BLaER1 treated with 17β-estradiol and CSF1 and Interleukin-3, amounts not matched to agents 10 nM and 100 nM (cell line): ENCODE measurements at regions not wholly inside any gene's neighbourhood (a gene's known extent, or its start where the extent isn't known, plus 50 kb on each side); places are given as distances from the start of the nearest gene placed in this dataset.

Experiments used
- H3K27ac ChIP-seq, 11 experiments: shearing (Covaris generic); formaldehyde crosslinking; 2 replicates each; pipeline ENCODE4 v1.8.1; 2022
- H3K27me3 ChIP-seq, 11 experiments: shearing (Covaris generic); formaldehyde crosslinking; 2 replicates each; pipeline ENCODE4 v1.8.1; 2022
- H3K36me3 ChIP-seq, 11 experiments: shearing (Covaris generic); formaldehyde crosslinking; 2 replicates each; pipeline ENCODE4 v1.8.1; 2022
- H3K4me1 ChIP-seq, 10 experiments: shearing (Covaris generic); formaldehyde crosslinking; 2 replicates each; pipeline ENCODE4 v1.8.1; 2022
- H3K4me2 ChIP-seq, 11 experiments: shearing (Covaris generic); formaldehyde crosslinking; 2 replicates each; pipeline ENCODE4 v1.8.1; 2022
- H3K4me3 ChIP-seq, 10 experiments: shearing (Covaris generic); formaldehyde crosslinking; 2 replicates each; pipeline ENCODE4 v1.8.1; 2022
- H3K9ac ChIP-seq, 11 experiments: shearing (Covaris generic); formaldehyde crosslinking; 2 replicates each; pipeline ENCODE4 v1.8.1; 2022
- H3K9me3 ChIP-seq, 11 experiments: shearing (Covaris generic); formaldehyde crosslinking; replicated peaks in 1 of 11; 2 replicates each; pipeline ENCODE4 v1.8.1; 2022
- H4K20me1 ChIP-seq, 11 experiments: shearing (Covaris generic); formaldehyde crosslinking; 2 replicates each; pipeline ENCODE4 v1.8.1; 2022
- Cebpa-rat ChIP-seq, 11 experiments: shearing (Covaris generic); IDR thresholded peaks; 2 replicates each; pipeline ENCODE4 v1.8.1; 2022

DNA sequence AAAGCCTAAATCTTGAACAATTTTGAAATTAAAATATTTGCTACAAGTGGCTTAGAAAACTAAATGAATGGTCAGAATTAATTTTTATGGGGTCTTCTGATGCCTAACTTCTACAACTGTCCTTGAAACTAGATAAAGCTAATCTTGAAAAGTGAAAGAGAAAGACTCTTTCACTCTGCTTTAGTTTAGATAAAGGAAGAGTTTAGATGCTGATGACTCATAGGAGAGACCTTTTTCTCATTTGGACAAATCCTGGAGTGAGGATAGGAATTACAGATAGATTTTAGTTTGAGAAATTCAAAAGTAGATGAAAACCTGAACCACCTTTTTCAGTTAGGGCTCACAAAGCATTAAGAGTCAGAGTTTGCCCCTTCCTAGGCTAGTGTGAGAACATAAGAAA lies 342.3 kb upstream of the GRID2 start:
- Histone ChIP-seq H3K4me3 (no peak overlapping the region), H3K36me3 (no peaks in the 10 kb centered on the region), H3K27me3 (no peaks in the 10 kb centered on the region), H4K20me1 (no peaks in the 10 kb centered on the region), H3K9me3 (no peaks in the 10 kb centered on the region), H3K27ac (no peak overlapping the region), H3K4me1 (no peaks in the 10 kb centered on the region; a peak in 1 of 20 replicates), H3K4me2 (no peak overlapping the region), H3K9ac (no peak overlapping the region)
- TF ChIP-seq Cebpa-rat (IDR thresholded peaks at IDR 0.05), result no peak

DNA sequence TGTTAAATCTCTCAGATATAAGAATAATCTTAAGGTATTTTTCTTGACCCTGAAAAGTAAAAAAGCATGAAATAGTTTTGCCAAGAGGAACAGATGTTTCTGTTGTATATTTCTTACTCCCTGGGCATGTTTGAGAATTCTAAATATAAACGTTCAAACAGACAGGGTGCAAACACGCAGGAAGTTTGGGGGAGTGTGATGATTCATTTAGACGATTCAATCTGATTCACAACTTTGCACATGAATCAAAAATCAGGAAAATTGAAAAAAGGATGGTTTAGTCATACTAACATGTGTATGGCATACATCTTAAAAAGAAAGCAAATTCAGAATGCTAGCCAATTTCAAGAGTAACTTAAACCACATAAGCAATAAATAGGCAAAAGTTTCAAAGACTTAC lies 340.3 kb upstream of the GRID2 start:
- H3K9me3 ChIP-seq, result no peaks in the 10 kb centered on the region
- no peaks in the 10 kb centered on the region for H3K27me3 ChIP-seq
- no peak overlapping the region for H3K4me3 ChIP-seq
- H4K20me1 ChIP-seq, result no peaks in the 10 kb centered on the region
- no peaks in the 10 kb centered on the region; a peak in 1 of 20 replicates for H3K4me1 ChIP-seq
- no peaks in the 10 kb centered on the region for H3K36me3 ChIP-seq
- TF ChIP-seq Cebpa-rat (IDR thresholded peaks at IDR 0.05), result no peak
- H3K9ac ChIP-seq, result no peak overlapping the region
- H3K4me2 ChIP-seq, result no peak overlapping the region; a peak in 1 of 22 replicates
- H3K27ac ChIP-seq, result no peak overlapping the region

DNA sequence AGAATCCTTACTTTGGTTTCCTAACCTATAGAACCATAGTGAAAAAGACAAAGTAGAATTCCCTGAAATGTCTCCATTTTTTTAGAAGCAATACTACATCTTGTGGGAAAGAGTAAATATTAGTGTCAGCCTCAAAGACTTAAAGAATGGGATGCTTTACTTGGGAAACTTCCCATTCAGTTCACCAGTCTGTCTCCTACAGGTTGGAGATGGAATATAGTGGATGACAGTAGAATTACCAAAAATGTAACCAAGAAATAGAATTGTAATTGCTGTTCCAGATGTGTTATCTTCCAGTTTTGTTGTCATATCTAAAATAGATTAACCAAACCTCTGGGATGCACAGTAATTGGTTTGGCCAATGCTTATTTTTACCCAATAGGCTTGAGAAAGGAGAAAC lies 338.6 kb upstream of the GRID2 start:
- H4K20me1 ChIP-seq, result no peaks in the 10 kb centered on the region
- H3K4me3 ChIP-seq, result no peak overlapping the region
- H3K4me1 ChIP-seq, result no peaks in the 10 kb centered on the region; a peak in 1 of 20 replicates
- no peak for TF ChIP-seq Cebpa-rat (IDR thresholded peaks at IDR 0.05)
- H3K27me3 ChIP-seq, result no peaks in the 10 kb centered on the region
- H3K27ac ChIP-seq, result no peak overlapping the region
- H3K4me2 ChIP-seq, result no peak overlapping the region
- H3K9me3 ChIP-seq, result no peaks in the 10 kb centered on the region
- H3K36me3 ChIP-seq, result no peaks in the 10 kb centered on the region
- no peak overlapping the region for H3K9ac ChIP-seq

DNA sequence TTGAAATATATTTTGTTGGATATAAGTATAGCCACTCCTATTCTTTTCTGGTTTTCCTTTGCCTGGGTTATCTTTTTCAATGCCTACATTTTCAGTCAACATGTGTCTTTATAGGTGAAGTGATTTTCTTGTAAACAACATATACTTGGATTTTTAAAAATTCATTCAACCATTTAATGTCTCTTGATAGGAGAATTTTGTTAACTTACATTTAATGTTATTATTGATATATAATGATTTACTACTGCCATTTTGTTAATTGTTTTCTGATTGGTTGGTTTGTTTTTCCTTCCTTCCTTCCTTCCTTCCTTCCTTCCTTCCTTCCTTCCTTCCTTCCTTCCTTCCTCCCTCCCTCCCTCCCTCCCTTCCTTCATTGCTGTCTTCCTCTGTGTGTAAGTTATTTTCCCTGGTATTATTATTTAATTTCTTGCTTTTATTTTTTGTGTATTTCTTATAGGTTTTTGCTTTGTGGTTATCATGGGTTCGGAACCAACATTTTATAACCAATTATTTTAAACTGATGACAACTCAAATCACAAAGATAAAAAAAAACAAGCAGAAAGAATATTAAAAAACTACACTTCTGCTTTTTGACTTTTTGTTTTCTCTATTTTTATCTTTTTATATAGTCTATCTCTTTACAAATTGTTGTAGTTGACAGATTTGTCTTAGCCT lies 330.1 kb upstream of the GRID2 start:
- Histone ChIP-seq H3K27me3 (no peaks in the 10 kb centered on the region), H3K9me3 (peaks cover 0 to 12% (median 9%) of the 10 kb centered on the region in 11 experiments; a peak in 12 of 22 replicates), H3K9ac (no peak overlapping the region), H3K4me1 (no peaks in the 10 kb centered on the region), H3K4me2 (no peak overlapping the region), H3K36me3 (no peaks in the 10 kb centered on the region), H3K4me3 (no peak overlapping the region), H3K27ac (no peak overlapping the region), H4K20me1 (no peaks in the 10 kb centered on the region)
- no peak for TF ChIP-seq Cebpa-rat (IDR thresholded peaks at IDR 0.05)

DNA sequence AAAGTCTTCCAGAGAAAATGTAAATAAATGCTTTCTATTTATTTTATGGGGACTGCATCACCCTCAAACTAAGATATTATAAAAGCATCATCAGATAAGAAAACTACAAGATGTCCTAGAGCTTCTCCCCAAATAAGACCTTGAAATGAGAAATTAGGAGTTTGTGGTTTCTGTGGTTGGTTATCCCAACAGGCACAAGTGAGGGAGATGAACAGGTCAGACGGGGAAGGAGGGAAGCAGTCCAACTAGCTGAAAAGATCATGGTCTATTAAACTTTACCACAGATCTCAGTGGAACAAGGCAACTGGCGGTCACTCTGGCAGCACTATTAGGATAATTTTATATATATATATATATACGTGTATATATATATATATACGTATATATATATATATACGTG lies 319.3 kb upstream of the GRID2 start:
- H3K4me2 ChIP-seq, result no peak overlapping the region
- H3K27me3 ChIP-seq, result no peaks in the 10 kb centered on the region
- no peak overlapping the region for H3K4me3 ChIP-seq
- H3K36me3 ChIP-seq, result no peaks in the 10 kb centered on the region
- no peaks in the 10 kb centered on the region for H3K9me3 ChIP-seq
- no peak overlapping the region for H3K27ac ChIP-seq
- TF ChIP-seq Cebpa-rat (IDR thresholded peaks at IDR 0.05), result no peak
- no peaks in the 10 kb centered on the region for H3K4me1 ChIP-seq
- H3K9ac ChIP-seq, result no peak overlapping the region
- H4K20me1 ChIP-seq, result no peaks in the 10 kb centered on the region

DNA sequence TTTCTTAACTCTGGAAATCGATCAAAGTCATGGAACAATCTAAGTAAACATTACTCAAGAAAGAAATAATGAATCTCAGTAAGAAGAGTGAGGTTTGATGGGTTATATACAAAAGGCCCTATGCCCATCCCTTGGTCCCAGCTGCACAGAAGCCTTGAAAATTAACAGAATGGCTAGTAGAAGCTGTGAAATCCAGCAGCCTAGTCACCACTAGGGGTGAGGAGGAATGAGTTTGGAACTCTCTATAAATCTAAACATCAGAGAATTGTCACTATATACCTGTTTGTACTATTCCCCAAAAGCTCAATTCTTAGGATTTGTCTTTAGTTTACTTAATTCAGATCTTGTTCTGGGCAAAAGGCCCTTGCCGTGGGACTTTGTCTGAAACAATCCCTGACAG lies 313.9 kb upstream of the GRID2 start:
- Histone ChIP-seq H3K4me2 (no peak overlapping the region), H3K9ac (no peak overlapping the region), H3K36me3 (no peaks in the 10 kb centered on the region), H4K20me1 (no peaks in the 10 kb centered on the region), H3K4me3 (no peak overlapping the region), H3K27ac (no peak overlapping the region), H3K9me3 (no peaks in the 10 kb centered on the region), H3K4me1 (no peaks in the 10 kb centered on the region), H3K27me3 (no peaks in the 10 kb centered on the region)
- no peak for TF ChIP-seq Cebpa-rat (IDR thresholded peaks at IDR 0.05)

DNA sequence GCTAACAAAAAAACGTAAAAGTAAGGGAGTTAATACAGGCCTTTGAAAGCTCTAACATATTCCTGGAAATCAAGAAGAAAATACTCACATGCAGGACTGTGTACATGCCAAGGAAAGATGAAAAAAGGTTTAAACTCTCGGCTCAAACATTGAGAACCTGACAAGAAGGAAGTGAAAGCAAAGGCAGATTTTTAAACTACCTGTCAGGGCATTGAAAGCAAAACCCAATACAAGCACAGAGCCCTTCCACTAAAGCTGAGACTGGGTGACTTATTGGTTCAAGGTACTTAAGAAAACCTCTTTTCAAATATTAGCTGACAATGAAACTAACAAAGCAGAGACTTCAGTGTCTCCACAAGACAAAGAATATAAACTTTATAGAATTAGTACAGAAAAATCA lies 313.0 kb upstream of the GRID2 start:
- Histone ChIP-seq H3K27ac (no peak overlapping the region), H3K36me3 (no peaks in the 10 kb centered on the region), H4K20me1 (no peaks in the 10 kb centered on the region), H3K4me1 (no peaks in the 10 kb centered on the region), H3K9ac (no peak overlapping the region), H3K4me2 (no peak overlapping the region), H3K27me3 (no peaks in the 10 kb centered on the region), H3K9me3 (no peaks in the 10 kb centered on the region), H3K4me3 (no peak overlapping the region)
- no peak for TF ChIP-seq Cebpa-rat (IDR thresholded peaks at IDR 0.05)

DNA sequence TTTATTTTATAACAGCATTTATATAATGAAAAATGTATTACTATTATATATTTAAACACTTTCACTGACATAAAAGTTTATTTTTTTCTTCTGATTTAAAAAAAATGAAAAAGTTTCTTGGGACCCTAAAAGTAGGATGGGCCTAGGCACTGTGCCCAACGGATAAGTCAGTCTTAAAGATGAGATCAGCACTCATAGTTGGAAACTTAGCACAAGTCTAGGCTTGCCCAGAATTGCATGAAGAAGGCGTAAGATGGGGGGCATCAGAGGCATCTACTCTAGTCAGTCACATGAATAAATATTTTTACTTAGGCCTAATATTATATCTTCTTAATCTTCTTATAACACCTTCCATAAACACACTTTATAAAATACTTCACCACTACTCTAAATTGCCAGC lies 306.7 kb upstream of the GRID2 start:
- TF ChIP-seq Cebpa-rat (IDR thresholded peaks at IDR 0.05), result no peak
- H3K27me3 ChIP-seq, result no peaks in the 10 kb centered on the region

DNA sequence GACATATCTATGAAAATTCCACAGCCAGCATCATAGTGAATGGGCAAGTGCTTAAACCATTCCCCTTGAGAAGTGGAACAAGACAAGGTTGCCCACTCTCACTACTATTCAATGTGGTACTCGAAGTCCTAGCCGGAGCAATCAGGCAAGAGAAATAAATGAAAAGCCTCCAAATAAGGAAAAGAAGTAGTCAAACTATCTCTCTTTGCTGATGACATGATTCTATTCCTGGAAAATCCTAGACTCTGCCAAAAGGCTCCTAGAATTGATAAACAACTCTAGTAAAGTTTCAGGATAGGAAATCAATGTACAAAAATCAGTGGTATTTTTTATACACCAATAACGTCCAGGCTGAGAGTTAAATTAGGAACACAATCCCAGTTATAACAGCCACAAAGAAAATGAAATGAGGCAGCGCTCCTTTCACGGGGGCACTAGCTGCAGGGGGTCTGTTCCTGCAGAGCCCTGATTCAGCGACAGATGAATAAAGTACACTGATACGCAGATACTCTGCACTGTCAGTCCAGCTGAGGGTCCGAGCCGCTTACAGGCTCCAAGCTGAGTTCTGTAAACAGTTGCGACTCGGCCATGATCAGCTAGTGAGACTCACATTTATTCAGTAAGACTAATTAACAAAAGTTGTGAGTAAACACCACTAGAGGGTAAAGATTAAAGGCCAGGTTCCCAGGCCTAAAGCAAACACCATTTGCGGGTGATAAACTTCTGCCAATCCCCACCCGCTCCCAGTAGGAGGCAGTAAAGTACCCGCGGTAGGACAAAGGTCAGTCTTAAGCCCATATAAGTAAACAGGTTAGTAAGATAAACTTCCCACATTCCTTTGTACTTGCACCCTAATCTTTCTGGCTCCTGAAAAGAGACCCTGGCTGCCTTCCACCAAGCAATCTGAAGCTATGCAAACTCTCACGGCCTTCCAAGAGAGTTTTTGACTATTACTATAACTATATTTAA lies 290.6 kb upstream of the GRID2 start:
- no peaks in the 10 kb centered on the region for H3K27me3 ChIP-seq
- H3K27ac ChIP-seq, result no peak overlapping the region
- no peak for TF ChIP-seq Cebpa-rat (IDR thresholded peaks at IDR 0.05)
- H4K20me1 ChIP-seq, result no peaks in the 10 kb centered on the region
- no peak overlapping the region for H3K4me2 ChIP-seq
- H3K4me3 ChIP-seq, result no peak overlapping the region
- 0 out of 22 replicates have a peak, but pooled peaks cover 0 to 3% (median 0%) of the 10 kb centered on the region in 11 experiments for H3K9me3 ChIP-seq
- no peaks in the 10 kb centered on the region for H3K36me3 ChIP-seq
- H3K4me1 ChIP-seq, result no peaks in the 10 kb centered on the region
- H3K9ac ChIP-seq, result no peak overlapping the region

More for the DNA sequence above, 306.7 kb upstream of the GRID2 start:
- no peaks in the 10 kb centered on the region for H4K20me1 ChIP-seq
- H3K9ac ChIP-seq, result no peak overlapping the region
- H3K4me1 ChIP-seq, result no peaks in the 10 kb centered on the region
- H3K27ac ChIP-seq, result no peak overlapping the region
- H3K9me3 ChIP-seq, result no peaks in the 10 kb centered on the region; a peak in 1 of 22 replicates
- H3K36me3 ChIP-seq, result no peaks in the 10 kb centered on the region
- H3K4me2 ChIP-seq, result no peak overlapping the region
- no peak overlapping the region for H3K4me3 ChIP-seq
